ENCODE measurements at regions not wholly inside any gene's neighbourhood (a gene's known extent, or its start where the extent isn't known, plus 50 kb on each side); places are given as distances from the start of the nearest gene placed in this dataset.
"Not testable (repeated sequence)": the region's sequence is repeated elsewhere in the genome, so short reads cannot be mapped to it uniquely, and the experiment has no call there.

DNA sequence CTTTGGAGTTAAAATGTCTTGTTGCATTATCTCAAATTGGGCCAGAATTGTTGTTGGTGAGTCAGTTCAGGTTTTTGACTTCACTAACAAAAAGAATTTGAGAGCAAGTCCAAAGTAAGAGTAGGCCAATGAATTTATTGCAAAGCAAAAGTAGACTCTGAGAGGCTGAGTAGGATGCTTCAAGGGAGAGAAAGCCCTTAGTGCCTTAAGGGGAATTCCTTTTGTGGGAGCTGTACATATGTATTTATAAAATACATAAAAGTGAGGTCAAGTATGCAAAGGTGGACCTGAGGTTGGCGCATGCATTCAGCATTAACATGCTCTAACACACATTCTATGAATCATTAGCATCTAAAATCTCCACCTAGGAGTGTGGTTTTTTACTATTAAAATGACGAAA, 565.4 kb downstream of the GRXCR1 start:
- FAIRE-seq, result no peak

DNA sequence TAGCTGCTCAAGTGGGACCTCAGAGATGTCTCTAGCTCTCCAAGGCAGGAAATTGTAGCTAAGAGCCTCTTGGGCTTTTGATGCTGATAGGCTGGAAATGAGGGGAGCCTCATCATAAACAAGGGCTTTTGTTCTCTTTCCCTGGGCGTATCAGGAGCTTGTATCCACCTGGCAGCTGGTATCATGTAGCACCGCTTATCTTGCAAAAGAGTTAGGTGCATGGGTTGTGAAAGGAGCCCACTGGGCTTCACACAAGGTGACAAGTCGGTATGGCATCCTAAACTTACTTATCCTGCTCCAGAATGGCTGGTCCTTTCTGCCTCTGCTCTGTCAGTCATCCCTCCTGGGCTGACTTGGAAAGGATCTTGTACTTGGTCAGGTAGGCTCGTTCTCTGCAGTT, 565.8 kb downstream of the GRXCR1 start:
- FAIRE-seq, result no peak

DNA sequence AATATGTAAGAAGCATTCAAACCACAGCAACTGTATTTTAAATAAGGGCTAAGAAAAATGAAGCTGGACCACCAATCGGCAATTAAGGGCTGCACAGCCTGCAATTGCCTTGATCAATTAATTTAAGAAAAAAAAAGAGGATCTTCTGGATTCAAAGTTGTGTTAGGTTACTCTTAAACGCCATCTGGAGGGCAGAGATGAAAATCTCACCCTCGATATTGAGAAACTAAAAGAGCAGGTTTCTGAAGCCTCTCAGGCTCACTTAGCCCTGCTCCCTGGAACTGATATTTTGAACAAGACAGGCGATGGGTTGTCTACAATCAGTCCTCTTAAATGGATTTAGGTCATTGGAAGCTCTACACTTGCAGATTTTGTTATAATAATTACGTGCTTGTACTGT, 579.4 kb downstream of the GRXCR1 start:
- FAIRE-seq, result peak; percentile 52

DNA sequence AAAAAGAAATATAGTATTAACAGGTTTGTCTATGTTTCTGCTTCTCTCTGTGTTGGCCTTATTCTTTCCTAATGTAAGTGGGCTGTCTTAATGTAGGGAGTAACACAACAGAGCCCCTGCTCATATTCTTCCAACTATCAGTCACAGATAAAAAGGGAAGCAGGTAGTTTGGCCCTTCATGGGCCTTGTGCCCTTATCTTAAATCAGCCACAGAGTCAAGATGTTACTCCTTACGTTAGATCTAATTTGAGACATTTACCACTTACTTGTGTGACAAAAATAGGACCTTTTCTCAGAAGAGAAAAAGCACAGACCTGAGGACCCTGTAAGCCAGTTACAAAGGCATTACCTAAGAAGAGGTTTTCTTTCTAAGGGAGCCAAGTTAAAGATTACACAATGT, 589.0 kb downstream of the GRXCR1 start:
- FAIRE-seq, result no peak

DNA sequence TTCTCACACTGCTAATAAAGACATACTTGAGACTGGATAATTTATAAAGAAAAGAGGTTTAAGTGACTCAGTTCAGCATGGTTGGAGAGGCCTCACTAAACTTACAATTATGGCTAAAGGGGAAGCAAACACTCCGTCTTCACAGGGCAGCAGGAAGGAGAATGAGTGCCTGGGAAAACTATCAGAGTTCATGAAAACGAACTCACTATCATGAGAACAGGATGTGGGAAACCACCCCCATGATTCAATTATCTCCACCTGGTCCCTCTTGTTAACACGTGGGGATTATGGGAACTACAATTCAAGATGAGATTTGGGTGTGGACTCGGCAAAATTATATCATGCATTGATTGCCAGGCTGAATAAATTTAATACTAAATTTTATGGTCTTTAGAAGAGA, 592.7 kb downstream of the GRXCR1 start:
- FAIRE-seq, result no peak

DNA sequence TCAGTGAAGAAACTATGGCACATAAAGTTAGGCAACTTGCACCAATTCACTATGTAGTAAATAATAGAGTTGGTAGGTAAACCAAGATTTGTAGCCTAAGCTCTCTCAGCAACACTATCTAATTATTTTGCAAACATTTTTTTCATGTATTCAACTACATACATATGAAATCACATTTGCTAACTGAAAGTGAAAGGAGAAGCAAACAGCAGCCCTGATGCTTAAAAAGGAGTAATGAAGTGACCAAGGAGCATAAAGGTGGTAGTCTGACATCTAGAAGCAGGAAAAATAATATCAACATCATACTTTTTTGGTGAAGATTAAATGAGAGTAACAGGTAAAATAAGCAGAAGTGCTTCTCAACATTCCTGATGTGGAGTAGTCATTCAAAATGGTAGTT, 603.7 kb downstream of the GRXCR1 start:
- FAIRE-seq, result no peak

DNA sequence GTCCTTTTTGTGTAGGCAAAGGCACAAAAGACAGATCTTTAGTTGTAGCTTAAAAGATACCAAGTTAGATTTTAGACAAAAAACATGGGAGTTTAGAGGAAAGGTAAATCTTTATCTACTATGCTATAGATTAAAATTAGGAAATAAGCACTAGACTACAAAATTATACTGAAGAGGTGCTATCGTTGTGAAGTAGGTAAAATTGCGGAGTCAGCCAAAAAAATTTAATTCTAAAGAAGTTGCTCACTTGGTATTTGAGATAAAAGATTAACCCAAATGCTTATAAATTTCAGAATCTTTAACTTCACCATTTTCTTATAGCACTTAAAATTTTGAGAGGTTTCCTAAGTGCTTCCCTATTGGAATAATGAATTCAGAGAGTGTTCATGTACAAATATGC, 604.1 kb downstream of the GRXCR1 start:
- FAIRE-seq, result no peak

DNA sequence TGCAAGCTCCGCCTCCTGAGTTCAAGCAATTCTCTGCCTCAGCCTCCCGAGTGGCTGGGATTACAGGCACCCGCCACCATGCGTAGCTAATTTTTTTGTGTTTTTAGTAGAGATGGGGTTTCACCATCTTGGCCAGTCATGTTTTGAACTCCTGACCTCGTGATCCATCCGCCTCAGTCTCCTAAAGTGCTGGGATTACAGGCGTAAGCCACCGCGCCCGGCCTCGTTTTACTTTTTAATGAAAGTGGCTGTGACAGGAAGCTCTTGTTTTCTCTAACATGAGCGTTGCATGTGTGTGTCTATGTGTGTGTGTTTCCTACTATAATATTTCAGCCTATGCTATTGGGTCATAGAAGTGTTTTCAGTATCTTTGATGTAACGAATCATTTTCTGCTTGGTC, 613.3 kb downstream of the GRXCR1 start:
- not testable (repeated sequence) for FAIRE-seq

DNA sequence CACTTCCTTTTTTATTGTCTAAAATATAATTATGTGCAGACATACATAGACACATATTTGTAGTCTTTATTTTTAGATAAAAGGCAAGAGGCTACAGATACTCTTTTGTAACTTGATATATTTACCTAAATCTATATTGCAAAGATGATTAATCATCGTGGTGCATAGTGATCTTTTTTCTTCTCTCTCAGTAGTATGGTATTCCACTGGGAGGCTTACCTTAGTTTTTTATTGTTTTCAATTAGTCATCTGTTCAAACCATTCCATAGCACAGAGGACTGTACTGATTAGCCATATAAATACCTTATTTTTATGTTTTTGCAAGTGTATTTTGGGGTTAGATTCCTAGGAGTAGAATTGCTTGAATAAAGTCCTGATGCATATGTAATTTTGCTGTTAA, 619.7 kb downstream of the GRXCR1 start:
- no peak for FAIRE-seq

DNA sequence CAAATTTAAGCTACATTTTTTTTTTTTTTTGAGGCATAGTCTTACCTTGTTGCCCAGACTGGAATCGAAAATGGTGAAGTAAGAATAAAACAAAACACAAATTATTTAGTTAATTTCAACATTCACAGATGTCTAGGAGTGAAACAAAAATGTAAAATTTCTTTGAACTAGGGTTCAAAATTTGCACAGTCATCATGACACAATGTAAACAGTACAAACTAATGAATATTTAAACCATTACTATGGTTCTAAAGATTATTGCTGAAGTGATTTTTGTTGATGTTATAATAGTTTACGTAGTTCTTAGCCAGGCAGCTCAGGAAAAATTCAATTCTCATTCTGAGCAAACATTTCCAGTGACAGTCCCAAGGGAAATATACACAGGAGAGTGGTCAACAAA, 633.1 kb downstream of the GRXCR1 start:
- FAIRE-seq, result no peak

DNA sequence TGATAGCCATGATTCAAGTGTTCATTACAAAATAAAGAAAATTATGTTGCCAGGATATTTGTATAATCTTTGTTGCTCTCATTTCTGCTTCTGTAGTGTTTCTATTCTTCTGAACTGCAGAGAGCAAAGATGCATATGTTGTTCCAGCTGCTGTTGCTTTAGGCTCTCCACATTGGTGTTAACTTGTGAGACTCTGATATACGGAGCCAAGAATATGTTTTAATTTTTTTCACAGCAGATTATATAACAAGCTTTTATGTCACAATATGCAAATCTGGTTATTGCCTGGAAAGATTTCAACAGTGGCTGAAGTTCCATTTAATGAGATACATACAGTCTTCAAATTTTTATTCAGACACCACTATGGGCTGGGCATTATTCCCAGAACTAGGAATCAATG, 655.0 kb downstream of the GRXCR1 start:
- FAIRE-seq, result no peak

DNA sequence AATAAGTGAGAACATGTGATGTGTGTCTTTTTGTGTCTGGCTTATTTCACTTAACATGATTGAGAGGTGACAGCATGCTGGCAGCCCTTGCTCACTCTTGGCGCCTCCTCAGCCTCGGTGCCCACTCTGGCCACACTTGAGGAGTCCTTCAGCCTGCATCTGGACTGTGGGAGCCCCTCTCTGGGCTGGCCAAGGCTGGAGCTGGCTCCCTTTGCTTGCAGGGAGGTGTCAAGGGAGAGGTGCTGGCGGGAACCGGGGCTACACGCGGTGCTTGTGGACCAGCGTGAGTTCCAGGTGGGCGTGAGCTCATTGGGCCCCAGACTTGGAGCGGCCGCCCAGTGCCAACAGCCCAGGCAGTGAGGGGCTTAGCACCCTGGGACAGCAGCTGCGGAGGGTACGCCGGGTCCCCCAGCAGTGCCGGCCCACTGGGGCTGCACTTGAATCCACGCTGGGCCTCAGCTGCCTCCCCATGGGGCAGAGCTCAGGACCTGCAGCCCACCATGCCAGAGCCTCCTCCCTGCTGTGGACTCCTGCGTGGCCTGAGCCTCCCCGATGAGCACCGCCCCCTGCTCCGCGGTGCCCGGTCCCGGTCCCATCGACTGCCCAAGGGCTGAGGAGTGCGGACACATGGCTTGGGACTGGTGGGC, 658.6 kb downstream of the GRXCR1 start:
- FAIRE-seq, result no peak

DNA sequence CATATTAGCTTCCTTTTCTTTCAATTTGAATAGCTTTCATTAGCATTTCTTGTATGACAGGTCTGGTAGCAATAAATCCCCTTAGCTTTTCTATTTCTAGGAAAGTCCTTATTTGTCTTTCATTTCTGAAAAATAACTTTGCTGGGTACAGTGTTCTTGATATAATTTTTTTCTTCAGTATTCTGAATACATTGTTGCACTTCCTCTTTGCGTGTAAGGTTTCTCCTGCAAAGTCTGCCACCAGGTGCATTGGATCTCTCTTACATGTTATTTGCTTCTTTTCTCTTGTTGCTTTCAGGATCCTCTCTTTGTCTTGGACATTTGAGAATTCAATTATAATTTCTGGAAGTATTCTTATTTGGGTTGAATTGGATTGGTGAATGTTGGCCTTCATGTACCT, 663.7 kb downstream of the GRXCR1 start:
- FAIRE-seq, result no peak

DNA sequence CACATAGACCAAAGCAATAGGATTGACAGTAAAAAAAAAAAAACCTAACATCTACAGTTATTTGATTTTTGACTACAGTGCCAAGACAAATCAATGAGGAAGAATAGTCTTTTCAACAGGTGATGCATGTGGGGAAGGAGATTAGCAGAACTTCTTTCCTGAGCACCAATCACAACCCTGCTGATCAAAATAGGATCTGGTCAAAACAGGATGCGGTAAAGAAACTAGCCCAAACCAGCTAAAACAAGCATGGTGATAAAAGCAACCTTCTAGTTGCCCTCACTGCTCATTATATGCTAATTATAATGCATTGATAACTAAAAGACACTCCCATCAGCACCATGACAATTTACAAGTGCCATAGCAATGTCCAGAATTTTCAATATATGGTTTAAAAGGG, 667.5 kb downstream of the GRXCR1 start:
- FAIRE-seq, result no peak

DNA sequence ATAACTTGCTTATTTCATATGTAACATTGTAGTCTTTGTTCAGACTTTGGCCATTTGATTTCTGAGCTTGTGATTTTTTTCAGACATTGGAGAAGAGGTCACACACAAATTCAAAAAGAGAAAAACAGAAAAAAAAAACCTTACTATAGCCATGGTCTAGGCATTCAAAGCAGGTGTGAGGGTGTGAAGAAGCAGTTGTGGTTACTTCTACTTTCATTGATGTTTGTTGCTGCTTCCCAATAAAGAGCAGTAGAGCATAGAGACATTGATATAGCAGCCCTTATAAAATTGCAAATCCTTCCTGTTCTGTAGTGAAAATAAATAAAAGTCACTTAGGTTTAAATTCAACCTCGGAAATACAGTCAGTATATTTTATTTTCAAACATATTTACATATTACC, 671.6 kb downstream of the GRXCR1 start:
- FAIRE-seq, result no peak

DNA sequence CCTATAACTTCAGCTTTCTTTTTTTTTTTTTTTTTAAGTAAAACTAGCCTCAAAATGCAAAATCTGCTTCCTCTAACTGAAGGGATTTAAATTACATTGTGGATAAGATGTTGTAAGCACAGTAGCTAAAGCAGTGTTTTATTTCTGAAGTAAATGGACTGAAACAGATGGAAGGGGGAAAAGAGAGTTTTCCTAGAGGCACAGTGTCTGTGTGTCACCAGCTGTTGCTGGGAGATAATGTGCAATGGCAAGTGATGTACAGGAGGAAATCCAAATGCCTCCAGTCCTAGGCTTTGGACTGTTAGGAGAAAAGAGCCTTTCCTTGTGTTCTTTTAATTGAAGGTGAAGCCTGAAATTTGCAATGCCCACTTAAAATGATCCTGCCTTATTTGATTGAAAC, 672.1 kb downstream of the GRXCR1 start:
- no peak for FAIRE-seq

DNA sequence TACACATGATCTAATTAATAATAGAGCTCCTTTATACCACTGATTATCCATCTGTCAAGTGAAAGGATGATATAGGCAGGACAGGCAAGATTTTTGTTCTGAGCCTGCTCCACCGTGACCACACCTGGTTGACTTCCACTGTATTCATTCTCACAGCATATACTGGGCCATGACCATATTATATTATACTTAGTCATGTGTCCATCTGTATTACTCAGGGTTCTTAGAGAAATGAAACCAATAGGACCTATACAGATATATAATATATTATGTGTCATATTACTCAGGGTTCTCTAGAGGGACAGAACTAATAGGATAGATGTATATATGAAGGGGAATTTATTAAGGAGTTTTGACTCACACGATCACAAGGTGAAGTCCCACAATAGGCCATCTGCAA, 675.1 kb downstream of the GRXCR1 start:
- FAIRE-seq, result no peak

DNA sequence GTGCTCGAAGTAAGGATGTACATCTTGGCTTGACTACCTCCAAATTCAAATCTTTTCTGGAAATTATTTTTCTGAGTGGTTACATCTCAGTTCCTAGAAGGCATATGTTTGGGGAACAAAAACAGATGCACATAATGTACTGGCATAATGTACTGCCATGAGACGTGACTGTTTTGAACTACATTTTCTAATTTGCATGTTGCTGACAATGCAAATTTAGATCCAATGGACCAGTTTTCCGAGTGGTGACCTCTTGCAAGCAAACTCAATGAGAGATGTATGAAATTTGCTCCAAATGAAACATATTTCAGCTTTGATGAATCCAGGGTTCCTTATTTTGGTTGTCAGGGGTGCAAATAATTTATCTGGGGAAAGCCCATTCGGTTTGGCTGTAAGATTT, 694.3 kb downstream of the GRXCR1 start:
- FAIRE-seq, result no peak

DNA sequence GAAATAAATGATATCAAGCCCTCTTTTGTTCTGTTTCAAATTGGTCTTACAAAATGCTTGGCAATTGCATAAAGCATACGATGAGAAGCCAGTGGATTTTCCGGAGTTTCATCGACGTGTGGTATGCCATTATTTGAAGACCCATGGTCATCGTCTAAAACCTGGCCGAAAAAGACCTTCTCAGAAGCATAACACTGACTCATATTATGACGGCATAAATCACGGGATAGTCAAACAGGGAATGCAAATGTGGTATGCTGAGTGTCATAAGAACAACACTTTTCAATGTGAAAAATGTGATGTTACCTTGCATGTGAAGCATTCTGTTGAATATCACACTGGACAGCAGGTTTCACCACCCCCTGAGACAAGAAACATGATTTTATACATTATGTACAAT, 695.2 kb downstream of the GRXCR1 start:
- no peak for FAIRE-seq

DNA sequence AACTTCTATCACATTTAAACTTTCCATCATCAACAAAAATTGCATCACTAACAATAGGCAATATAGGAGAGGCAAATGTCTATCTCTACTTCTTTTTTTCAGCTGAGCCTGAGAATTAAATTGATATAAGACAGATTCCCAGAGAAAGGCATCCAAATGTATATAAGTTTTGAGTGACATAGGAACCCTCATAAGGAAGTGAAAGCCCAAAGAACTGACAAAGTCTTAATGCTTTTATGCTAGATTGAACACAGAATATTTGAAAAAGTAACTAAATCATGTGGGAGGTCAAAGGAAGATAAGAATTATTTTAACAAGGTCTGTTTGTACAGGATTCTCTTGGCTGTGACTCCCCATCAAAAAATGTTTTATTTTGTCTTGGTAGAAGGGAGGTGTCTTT, 714.9 kb downstream of the GRXCR1 start:
- FAIRE-seq, result no peak

DNA sequence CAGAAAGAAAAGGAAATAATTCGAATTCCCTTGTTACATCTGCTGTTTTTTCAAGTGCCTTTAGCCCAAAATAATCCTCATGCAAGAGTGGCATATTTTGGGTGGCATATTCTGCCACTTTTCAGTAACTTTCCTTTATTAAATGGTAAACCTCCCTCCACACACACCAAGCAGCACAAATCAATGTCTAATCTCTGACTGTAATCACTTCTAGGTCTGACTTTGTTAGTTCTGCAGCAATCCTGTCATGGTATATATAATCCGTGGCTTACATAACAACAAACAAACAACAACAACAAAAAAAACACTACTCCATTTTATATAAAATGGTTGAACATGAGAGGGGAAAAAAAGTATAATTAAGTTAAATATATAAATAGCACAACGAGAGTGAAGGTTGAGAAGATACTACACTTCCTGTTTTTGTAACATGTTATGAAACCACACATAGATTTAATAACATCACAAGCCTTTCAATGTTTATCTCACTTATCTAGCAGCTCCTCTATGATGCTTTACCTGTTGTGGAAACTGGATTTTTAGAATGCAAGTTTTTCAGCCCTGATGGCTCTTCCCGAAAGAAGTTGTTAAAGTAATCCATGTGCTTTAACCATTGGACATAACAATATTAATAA, 715.4 kb downstream of the GRXCR1 start:
- no peak for FAIRE-seq

DNA sequence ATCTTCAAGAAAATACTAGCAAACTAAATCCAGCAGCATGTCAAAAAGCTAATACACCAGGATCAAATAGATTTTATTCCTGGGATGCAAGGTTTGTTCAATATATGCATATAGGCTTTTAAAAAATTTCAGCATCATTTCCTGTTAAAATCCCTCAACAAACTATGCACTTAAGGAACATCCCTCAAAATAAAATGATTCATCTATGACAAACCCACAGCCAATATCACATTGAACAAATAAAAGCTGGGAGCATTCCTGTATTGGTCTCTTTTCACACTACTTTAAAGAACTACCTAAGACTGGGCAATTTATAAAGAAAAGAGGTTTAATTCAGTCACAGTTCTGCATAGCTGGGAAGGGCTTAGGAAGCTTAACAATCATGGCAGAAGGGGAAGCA, 726.7 kb downstream of the GRXCR1 start:
- FAIRE-seq, result no peak

DNA sequence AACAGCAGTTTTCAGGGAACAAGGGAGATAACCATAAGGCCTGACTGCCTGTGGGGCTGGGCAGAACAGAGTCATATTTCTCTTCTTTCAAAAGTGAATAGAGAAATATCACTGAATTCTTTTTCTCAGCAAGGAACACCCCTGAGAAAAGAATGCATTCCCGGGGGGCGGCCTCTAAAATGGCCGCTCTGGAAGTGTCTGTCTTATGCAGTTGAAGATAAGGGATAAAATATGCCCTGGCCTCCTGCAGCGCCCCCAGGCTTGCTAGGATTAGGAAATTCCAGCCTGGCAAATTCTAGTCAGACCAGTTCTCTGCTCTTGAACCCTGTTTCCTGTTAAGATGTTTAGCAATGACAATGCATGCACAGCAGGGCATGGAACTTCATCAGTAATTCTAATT, 745.4 kb downstream of the GRXCR1 start:
- not testable (repeated sequence) for FAIRE-seq

DNA sequence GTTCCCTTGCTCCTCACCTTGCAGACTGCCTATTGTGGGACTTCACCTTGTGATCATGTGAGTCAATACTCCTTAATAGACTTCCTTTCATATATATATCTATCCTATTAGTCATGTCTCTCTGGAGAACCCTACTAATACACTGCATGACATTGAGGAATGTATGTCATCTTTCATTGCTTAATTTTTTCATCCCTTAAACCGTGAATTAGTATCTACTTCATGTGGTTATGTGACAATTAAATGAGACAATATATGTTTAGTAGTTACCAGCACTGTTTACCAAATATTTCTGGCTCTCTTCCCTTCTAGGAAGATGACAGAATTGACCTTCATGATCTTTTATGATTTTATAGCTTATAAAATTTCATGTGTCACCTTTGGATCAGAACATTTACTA, 759.5 kb downstream of the GRXCR1 start:
- FAIRE-seq, result no peak

DNA sequence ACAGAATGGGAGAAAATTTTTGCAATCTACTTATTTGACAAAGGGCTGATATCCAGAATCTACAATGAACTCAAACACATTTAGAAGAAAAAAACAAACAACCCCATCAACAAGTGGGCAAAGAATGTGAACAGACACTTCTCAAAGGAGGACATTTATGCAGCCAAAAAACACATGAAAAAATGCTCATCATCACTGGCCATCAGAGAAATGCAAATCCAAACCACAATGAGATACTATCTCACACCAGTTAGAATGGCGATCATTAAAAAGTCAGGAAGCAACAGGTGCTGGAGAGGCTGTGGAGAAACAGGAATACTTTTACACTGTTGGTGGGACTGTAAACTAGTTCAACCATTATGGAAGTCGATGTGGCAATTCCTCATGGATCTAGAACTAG, 767.0 kb downstream of the GRXCR1 start:
- not testable (repeated sequence) for FAIRE-seq
